CD8-positive, alpha-beta memory T cell (primary cell): ENCODE measurements at regions not wholly inside any gene's neighbourhood (a gene's known extent, or its start where the extent isn't known, plus 50 kb on each side); places are given as distances from the start of the nearest gene placed in this dataset.

ENCODE experiments used
- CTCF ChIA-PET: fragments of 350-600 bp; sonication (Branson Sonifier 250); formaldehyde crosslinking; loops from one replicate; lab custom pipeline; 2021; ENCODE audit warnings: antibody characterized with exemption; lab: Charles Lee
- POLR2A ChIA-PET: fragments of 350-600 bp; sonication (Branson Sonifier 250); formaldehyde crosslinking; loops from one replicate; lab custom pipeline; 2021; ENCODE audit warnings: antibody characterized with exemption; lab: Charles Lee
- DNase-seq, 5 donors: peaks; one replicate each; pipeline versions ENCODE4 v3.0.0 to v3.0.0-alpha.2; 2020 to 2022; ENCODE audit warnings: mixed read lengths in 1 of 5
- H3K27ac ChIP-seq: one replicate; pipeline ENCODE4 v1.7.0; 2013; ENCODE audit warnings: low read depth, mild to moderate bottlenecking, low read length, moderate library complexity
- H3K27me3 ChIP-seq: 2 replicates; pipeline ENCODE4 v1.7.0; 2013; ENCODE audit warnings: low read length, mild to moderate bottlenecking; ENCODE audit not compliant: insufficient read depth, poor library complexity, severe bottlenecking
- H3K36me3 ChIP-seq: 2 replicates; pipeline ENCODE4 v1.7.0; 2013; ENCODE audit warnings: mild to moderate bottlenecking, low read length, moderate library complexity; ENCODE audit not compliant: insufficient read depth
- H3K4me1 ChIP-seq: 2 replicates; pipeline ENCODE4 v1.7.0; 2013; ENCODE audit warnings: mild to moderate bottlenecking, low read length, moderate library complexity; ENCODE audit not compliant: insufficient read depth
- H3K4me3 ChIP-seq: 2 replicates; pipeline ENCODE4 v1.7.0; 2013; ENCODE audit warnings: mild to moderate bottlenecking, low read length
- H3K9me3 ChIP-seq: 2 replicates; pipeline ENCODE4 v1.7.0; 2013; ENCODE audit warnings: mild to moderate bottlenecking, low read length
- H3K27ac Mint-ChIP-seq, 8 donors: one replicate each; pipeline ENCODE4 v1.8.0; 2020 to 2021; ENCODE audit warnings: mixed read lengths in 8 of 8, mild to moderate bottlenecking in 6 of 8, inconsistent platforms in 3 of 8, moderate library complexity in 3 of 8
- H3K27me3 Mint-ChIP-seq, 2 donors: one replicate each; pipeline ENCODE4 v1.8.0; 2020 to 2021; ENCODE audit warnings: mixed read lengths in 2 of 2, mild to moderate bottlenecking in 1 of 2, moderate library complexity in 1 of 2
- H3K36me3 Mint-ChIP-seq, 3 donors: one replicate each; pipeline ENCODE4 v1.8.0; 2020 to 2021; ENCODE audit warnings: mixed read lengths in 3 of 3, inconsistent platforms in 1 of 3, mild to moderate bottlenecking in 1 of 3
- H3K4me1 Mint-ChIP-seq, 3 donors: one replicate each; pipeline ENCODE4 v1.8.0; 2020 to 2021; ENCODE audit warnings: mixed read lengths in 3 of 3, inconsistent platforms in 1 of 3, mild to moderate bottlenecking in 1 of 3
- H3K4me3 Mint-ChIP-seq, 7 donors: one replicate each; pipeline ENCODE4 v1.8.0; 2020 to 2021; ENCODE audit warnings: mixed read lengths in 7 of 7, mild to moderate bottlenecking in 6 of 7, moderate library complexity in 4 of 7, inconsistent platforms in 2 of 7
- H3K9me3 Mint-ChIP-seq, 5 donors: one replicate each; pipeline ENCODE4 v1.8.0; 2020 to 2022; ENCODE audit warnings: mixed read lengths in 5 of 5, mild to moderate bottlenecking in 3 of 5, moderate library complexity in 2 of 5, inconsistent platforms in 1 of 5

GRCh38 chrX:35700121-35700520, 98.0 kb upstream of the MAGEB16 start:
- peaks cover 0 to 2% of the 10 kb centered on the region in 2 donors for H3K27me3 Mint-ChIP-seq
- no peak overlapping the region for H3K27ac Mint-ChIP-seq

DNA sequence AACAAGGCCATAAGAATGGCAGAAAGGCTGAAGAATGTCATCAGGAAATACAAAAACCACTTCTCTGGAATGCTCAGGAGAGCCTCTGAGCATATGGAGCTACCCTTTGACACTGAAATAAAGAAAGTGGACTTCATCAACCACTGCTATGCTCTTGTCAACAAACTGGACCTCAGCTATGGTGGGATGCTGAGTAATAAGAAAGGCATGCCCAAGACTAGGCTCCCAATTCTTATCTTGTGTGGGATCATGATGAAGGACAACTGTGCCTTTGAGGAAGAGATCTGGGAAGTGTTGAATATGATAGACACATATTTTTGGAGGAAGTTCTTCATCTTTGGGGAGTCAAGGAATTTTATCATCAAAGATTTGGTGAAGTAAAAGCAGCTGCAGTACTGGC, 86.9 kb upstream of the MAGEB16 start:
- Histone ChIP-seq H3K36me3 (no peaks in the 10 kb centered on the region), H3K9me3 (no peaks in the 10 kb centered on the region), H3K4me3 (no peak overlapping the region), H3K27ac (no peak overlapping the region), H3K27me3 (no peaks in the 10 kb centered on the region), H3K4me1 (no peaks in the 10 kb centered on the region)
- Mint-ChIP-seq H3K4me3 (no peak overlapping the region), H3K9me3 (peaks cover 0 to 8% (median 4%) of the 10 kb centered on the region in 5 donors), H3K4me1 (no peaks in the 10 kb centered on the region), H3K36me3 (no peaks in the 10 kb centered on the region), H3K27ac (no peak overlapping the region), H3K27me3 (no peaks in the 10 kb centered on the region)
- POLR2A ChIA-PET, result no interaction called here
- CTCF ChIA-PET, result no interaction called here
- no peak for DNase-seq

More at GRCh38 chrX:35700121-35700520, 98.0 kb upstream of the MAGEB16 start:
- POLR2A ChIA-PET, result no interaction called here
- no peaks in the 10 kb centered on the region for H3K9me3 ChIP-seq
- H3K27me3 ChIP-seq, result no peaks in the 10 kb centered on the region
- no peak for DNase-seq
- no peaks in the 10 kb centered on the region for H3K4me1 Mint-ChIP-seq
- H3K36me3 ChIP-seq, result no peaks in the 10 kb centered on the region
- no peak overlapping the region for H3K4me3 Mint-ChIP-seq
- no peak overlapping the region for H3K4me3 ChIP-seq
- H3K9me3 Mint-ChIP-seq, result peaks cover 0 to 4% (median 0%) of the 10 kb centered on the region in 5 donors
- no peak overlapping the region for H3K27ac ChIP-seq
- CTCF ChIA-PET, result no interaction called here
- H3K4me1 ChIP-seq, result no peaks in the 10 kb centered on the region
- no peaks in the 10 kb centered on the region for H3K36me3 Mint-ChIP-seq

GRCh38 chrX:35722128-35722527, 76.0 kb upstream of the MAGEB16 start:
- POLR2A ChIA-PET, result no interaction called here

GRCh38 chrX:35726176-35726575, 72.0 kb upstream of the MAGEB16 start:
- ChIA-PET CTCF (no interaction called here), POLR2A (no interaction called here)
- Mint-ChIP-seq H3K9me3 (peaks cover 0 to 4% (median 2%) of the 10 kb centered on the region in 5 donors), H3K36me3 (no peaks in the 10 kb centered on the region), H3K27ac (no peak overlapping the region), H3K27me3 (no peaks in the 10 kb centered on the region), H3K4me1 (no peaks in the 10 kb centered on the region), H3K4me3 (no peak overlapping the region)
- H3K4me1 ChIP-seq, result no peaks in the 10 kb centered on the region
- no peaks in the 10 kb centered on the region for H3K27me3 ChIP-seq
- H3K9me3 ChIP-seq, result no peaks in the 10 kb centered on the region
- H3K4me3 ChIP-seq, result no peak overlapping the region
- H3K36me3 ChIP-seq, result no peaks in the 10 kb centered on the region
- DNase-seq, result no peak
- H3K27ac ChIP-seq, result no peak overlapping the region

More at GRCh38 chrX:35722128-35722527, 76.0 kb upstream of the MAGEB16 start:
- Mint-ChIP-seq H3K4me3 (no peak overlapping the region), H3K27me3 (no peaks in the 10 kb centered on the region), H3K9me3 (peaks cover 0 to 4% (median 0%) of the 10 kb centered on the region in 5 donors), H3K4me1 (no peaks in the 10 kb centered on the region), H3K36me3 (no peaks in the 10 kb centered on the region), H3K27ac (no peak overlapping the region)
- H3K4me1 ChIP-seq, result no peaks in the 10 kb centered on the region
- H3K36me3 ChIP-seq, result no peaks in the 10 kb centered on the region
- no peaks in the 10 kb centered on the region for H3K27me3 ChIP-seq
- CTCF ChIA-PET, result no interaction called here
- no peaks in the 10 kb centered on the region for H3K9me3 ChIP-seq
- H3K27ac ChIP-seq, result no peak overlapping the region
- no peak overlapping the region for H3K4me3 ChIP-seq
- DNase-seq, result no peak

GRCh38 chrX:35728481-35728880, 69.7 kb upstream of the MAGEB16 start:
- no peak for DNase-seq
- ChIA-PET POLR2A (no interaction called here), CTCF (no interaction called here)
- Mint-ChIP-seq H3K27ac (no peak overlapping the region), H3K27me3 (no peaks in the 10 kb centered on the region), H3K4me1 (no peaks in the 10 kb centered on the region), H3K4me3 (no peak overlapping the region), H3K36me3 (no peaks in the 10 kb centered on the region), H3K9me3 (peaks cover 0 to 4% (median 3%) of the 10 kb centered on the region in 5 donors)
- Histone ChIP-seq H3K9me3 (no peaks in the 10 kb centered on the region), H3K4me1 (no peaks in the 10 kb centered on the region), H3K27ac (no peak overlapping the region), H3K27me3 (no peaks in the 10 kb centered on the region), H3K4me3 (no peak overlapping the region), H3K36me3 (no peaks in the 10 kb centered on the region)

GRCh38 chrX:35733879-35734278, 64.3 kb upstream of the MAGEB16 start:
- no peak overlapping the region for H3K4me3 ChIP-seq
- H3K36me3 Mint-ChIP-seq, result no peaks in the 10 kb centered on the region
- H3K36me3 ChIP-seq, result no peaks in the 10 kb centered on the region
- H3K9me3 ChIP-seq, result no peaks in the 10 kb centered on the region
- no peaks in the 10 kb centered on the region for H3K27me3 ChIP-seq
- H3K27me3 Mint-ChIP-seq, result no peaks in the 10 kb centered on the region
- no peak overlapping the region for H3K4me3 Mint-ChIP-seq
- no peak overlapping the region for H3K27ac ChIP-seq
- no peak overlapping the region for H3K27ac Mint-ChIP-seq
- no peaks in the 10 kb centered on the region for H3K4me1 Mint-ChIP-seq
- peaks cover 0 to 8% (median 2%) of the 10 kb centered on the region in 5 donors for H3K9me3 Mint-ChIP-seq
- ChIA-PET POLR2A (no interaction called here), CTCF (no interaction called here)
- no peak for DNase-seq
- H3K4me1 ChIP-seq, result no peaks in the 10 kb centered on the region

GRCh38 chrX:35741142-35741541, 57.0 kb upstream of the MAGEB16 start:
- POLR2A ChIA-PET, result no interaction called here
- CTCF ChIA-PET, result no interaction called here
- no peak overlapping the region for H3K27ac Mint-ChIP-seq
- Histone ChIP-seq H3K4me3 (no peak overlapping the region), H3K27me3 (no peaks in the 10 kb centered on the region), H3K4me1 (no peaks in the 10 kb centered on the region), H3K9me3 (no peaks in the 10 kb centered on the region), H3K36me3 (no peaks in the 10 kb centered on the region), H3K27ac (no peak overlapping the region)
- H3K36me3 Mint-ChIP-seq, result no peaks in the 10 kb centered on the region
- no peaks in the 10 kb centered on the region for H3K4me1 Mint-ChIP-seq
- no peak for DNase-seq
- H3K9me3 Mint-ChIP-seq, result peaks cover 0 to 4% (median 0%) of the 10 kb centered on the region in 5 donors
- no peak overlapping the region for H3K4me3 Mint-ChIP-seq
- H3K27me3 Mint-ChIP-seq, result no peaks in the 10 kb centered on the region

- POLR2A ChIA-PET, result no interaction called here
- H3K27me3 ChIP-seq, result no peaks in the 10 kb centered on the region
- no peak overlapping the region for H3K4me3 ChIP-seq
- CTCF ChIA-PET, result no interaction called here
- Mint-ChIP-seq H3K27me3 (no peaks in the 10 kb centered on the region), H3K4me1 (no peaks in the 10 kb centered on the region), H3K27ac (no peak overlapping the region), H3K4me3 (no peak overlapping the region), H3K36me3 (no peaks in the 10 kb centered on the region), H3K9me3 (peaks cover 0 to 4% (median 0%) of the 10 kb centered on the region in 5 donors)
- no peaks in the 10 kb centered on the region for H3K9me3 ChIP-seq
- H3K36me3 ChIP-seq, result no peaks in the 10 kb centered on the region
- H3K4me1 ChIP-seq, result no peaks in the 10 kb centered on the region
- no peak for DNase-seq
- no peak overlapping the region for H3K27ac ChIP-seq
These were observed 54.8 kb upstream of the MAGEB16 start for GRCh38 chrX:35743331-35743730.
